ENCODE measurements at regions not wholly inside any gene's neighbourhood (a gene's known extent, or its start where the extent isn't known, plus 50 kb on each side); places are given as distances from the start of the nearest gene placed in this dataset.

DNA sequence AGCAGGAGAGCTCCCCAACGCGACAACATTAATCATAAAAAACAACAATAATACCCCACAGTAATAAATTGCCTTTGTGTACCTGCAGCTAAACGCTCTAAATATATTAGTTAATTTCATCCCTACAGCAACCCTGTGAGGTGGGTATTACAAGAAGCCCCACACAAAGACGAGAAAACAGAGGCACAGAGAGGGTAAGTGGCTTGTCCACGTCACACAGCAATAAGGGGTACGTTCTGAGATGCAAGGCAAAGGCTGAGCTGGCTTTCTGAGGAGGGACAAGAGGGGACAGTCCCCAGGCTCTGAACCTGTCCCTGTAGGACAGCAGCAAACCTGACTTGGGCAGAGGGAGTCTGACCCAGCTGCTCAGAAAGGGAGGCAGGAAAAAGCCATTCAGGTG is 78.2 kb downstream of the NCOR2 start:
- DNase-seq: no peak

DNA sequence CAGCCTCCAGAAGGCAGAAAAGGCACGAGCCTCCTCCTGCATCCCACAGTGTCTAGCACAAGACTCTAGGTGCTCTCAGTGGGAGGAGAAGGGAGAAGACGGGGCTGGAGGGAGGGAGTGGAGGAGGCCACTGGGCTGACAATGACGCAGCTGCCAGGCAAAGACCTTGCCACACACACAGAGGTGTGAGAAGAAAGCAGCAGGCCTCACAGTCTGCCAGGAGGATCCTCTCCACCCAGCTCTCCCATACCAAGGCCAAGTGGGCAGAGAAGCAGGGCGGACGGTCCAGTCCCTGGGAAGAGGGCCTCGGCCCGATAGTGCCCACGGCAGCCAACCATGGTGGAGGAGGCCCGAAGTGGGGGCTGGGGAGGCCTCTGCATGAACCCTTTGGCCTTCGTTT is 78.9 kb downstream of the NCOR2 start:
- DNase-seq: no peak

- no peak for DNase-seq
Observed at GRCh38 chr12:124487834-124488165, 79.6 kb downstream of the NCOR2 start.

DNA sequence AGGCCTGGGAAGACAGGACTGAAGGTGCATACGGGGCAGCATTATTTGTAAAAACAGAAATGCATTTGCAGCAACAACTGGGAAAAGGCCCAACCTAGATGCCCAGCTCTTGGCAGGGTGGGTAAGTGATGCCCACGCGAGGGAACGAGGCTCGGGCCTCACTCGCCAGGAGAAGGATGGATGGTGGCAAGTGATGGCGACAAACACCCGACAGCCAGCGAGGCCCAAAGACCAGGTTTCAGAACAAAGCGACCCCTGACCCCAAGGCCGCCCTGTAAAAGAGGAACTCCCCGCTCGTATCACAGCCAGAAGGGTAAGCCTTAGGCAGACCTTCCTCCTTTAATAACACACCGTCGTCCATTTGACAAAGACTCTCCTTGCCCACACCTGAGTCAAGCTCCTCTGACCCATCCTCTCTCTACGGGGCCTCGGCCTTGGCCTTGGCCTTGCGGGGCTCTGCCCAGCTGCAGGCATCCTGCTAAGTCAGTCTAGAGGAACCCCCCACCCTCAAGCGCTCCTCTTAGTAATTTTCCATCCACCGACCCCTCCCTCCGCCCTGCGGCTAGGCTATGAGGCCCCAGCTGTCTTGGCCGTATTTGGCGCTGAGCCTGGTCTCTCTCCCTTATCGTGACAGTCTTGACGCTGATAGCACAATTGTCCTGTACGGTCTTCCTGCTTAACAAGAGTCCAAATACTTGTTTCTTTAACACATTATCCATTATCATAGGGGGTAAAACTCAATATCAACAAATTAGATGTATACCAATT is 80.2 kb downstream of the NCOR2 start:
- no peak for DNase-seq

DNA sequence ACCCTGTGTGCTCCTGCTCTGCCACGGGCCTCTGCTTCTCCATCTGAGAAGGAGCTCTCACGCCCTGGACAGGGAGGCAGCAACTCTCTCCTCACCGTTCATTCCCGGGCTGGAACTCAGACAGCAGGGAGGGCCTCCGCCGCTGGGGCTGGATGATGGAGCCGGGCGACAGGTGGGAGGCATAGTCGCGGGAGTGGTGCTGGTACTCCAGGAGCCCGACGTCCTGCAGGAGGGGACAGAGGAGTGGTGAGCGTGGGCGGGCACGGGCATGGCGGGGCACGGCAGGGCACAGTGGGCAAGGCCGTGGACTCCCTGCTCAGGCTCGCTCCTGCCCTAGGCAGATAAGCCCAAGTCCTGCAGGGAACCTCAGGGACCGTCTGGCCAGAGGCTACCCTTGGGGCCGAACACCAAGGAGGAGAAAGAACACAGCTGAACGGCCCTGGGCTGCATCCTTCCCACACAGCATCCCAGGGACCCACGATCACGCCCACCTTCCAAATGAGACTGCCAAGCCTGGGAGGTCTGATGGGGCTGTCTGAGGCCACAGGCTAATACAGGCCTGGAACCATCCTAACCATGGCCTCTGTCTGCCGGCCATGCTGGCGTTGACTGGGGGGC is 81.0 kb downstream of the NCOR2 start:
- no peak for DNase-seq

- DNase-seq: no peak
Observed at GRCh38 chr12:124485371-124485770, 82.0 kb downstream of the NCOR2 start.

DNA sequence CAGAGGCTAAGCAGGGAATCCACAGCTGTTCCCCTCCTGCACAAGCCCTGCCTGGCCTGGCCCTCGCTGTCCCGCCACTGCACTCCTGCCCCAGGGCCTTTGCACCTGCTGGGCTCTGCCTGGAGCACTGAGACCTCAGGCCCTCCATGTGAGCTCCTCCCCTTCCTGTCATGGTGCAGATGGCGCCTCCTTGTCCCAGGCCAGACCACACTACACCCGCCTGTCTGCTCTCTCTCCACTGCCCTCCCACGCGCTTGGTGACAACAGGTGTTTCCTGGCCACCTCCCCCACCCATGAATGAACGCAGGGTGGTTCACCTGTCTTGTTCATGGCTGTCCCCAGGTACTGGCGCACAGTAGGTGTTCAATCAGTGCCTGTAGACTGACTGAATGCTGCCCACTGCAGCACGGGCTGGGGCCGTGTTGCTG is 82.9 kb downstream of the NCOR2 start:
- DNase-seq: no peak

DNA sequence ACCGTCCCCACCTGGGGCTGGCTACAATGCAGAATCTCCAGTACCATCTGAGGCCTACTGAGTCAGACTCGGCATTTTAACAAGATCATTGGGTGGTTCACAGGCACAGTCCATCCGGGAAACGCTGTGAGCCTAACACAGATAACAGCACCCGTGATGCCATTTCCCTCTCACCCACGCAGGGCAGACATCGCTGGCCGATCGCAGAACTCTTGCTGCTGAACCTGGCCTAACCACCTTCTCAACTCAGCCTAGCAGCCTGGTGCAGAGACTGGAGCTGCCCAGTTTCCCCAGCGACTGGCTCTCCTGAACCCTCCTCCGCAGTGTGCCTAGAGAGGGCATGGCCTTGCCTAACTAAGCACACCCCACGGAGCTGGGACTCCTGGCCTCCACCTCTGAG is 83.3 kb downstream of the NCOR2 start:
- no peak for DNase-seq

GRCh38 chr12:124482901-124483799 is 84.3 kb downstream of the NCOR2 start:
- DNase-seq: no peak

GRCh38 chr12:124482567-124482893 is 84.9 kb downstream of the NCOR2 start:
- DNase-seq: no peak

GRCh38 chr12:124481772-124482566 is 85.4 kb downstream of the NCOR2 start:
- DNase-seq: no peak

DNA sequence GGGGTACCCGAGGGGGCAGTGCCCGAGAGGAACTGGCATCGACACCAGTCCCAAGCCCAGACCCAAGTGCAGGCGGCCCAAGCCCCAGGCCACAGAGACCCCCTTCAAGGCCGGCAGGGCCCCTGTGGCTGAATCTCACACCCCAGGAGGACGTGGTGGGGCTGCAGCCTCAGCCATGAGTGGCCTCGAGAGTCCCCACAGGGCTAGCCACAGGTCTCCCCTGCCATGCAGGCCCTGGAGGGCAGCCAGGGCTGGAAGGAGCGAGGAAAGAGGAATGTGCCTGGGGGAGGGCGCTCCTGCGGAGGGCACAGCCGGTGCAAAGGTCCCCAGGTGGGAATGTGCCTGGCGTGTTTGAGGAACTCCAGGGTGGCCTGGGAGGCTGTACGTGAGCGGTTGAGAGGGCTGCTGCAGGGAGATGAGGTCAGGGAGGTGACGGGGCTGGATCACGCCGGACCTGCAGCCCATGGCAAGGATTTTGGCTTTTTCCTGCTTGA is 86.1 kb downstream of the NCOR2 start:
- DNase-seq: no peak

GRCh38 chr12:124480469-124481256 is 86.7 kb downstream of the NCOR2 start:
- no peak for DNase-seq

DNA sequence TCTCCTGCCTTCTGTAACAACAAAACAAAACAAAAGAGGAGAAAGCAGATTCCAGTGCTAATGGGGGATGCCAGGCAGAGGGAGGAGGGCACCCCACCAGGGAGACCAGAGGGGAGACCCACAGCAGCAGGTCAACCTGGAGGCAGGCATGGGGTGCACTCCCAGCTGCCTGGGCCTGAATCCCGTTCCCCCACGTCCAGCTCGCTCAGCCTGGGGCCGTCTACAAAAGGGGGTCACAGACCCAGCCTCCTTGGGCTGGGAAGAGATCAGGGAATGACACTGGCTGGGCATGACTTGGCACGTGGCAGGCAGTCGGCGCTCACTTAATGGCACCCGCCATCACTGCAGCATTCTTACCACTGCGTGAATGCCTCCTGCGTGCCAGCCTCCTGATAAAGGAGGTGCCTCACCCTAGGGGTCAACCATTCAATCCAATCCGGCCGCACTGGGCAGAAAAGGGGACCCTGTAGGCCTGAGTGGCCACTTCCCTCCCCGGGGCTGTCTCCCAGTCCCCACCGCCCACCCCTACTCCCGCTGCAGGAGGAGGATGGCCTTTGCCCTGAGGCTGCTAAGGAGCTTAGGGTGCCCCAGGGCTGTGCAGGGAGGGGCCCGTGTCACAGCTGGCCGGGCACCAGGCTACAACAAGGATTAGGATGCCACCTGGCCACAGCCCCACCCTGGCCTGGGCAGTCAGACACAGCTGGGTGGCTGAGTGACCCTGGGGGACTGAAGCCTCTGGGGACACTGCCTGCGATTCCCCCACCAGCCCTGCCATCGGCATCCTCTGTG is 87.5 kb downstream of the NCOR2 start:
- DNase-seq: no peak

GRCh38 chr12:124478985-124479645 is 88.3 kb downstream of the NCOR2 start:
- no peak for DNase-seq

- DNase-seq: no peak
Observed at GRCh38 chr12:124478416-124478815, 89.0 kb downstream of the NCOR2 start.

DNA sequence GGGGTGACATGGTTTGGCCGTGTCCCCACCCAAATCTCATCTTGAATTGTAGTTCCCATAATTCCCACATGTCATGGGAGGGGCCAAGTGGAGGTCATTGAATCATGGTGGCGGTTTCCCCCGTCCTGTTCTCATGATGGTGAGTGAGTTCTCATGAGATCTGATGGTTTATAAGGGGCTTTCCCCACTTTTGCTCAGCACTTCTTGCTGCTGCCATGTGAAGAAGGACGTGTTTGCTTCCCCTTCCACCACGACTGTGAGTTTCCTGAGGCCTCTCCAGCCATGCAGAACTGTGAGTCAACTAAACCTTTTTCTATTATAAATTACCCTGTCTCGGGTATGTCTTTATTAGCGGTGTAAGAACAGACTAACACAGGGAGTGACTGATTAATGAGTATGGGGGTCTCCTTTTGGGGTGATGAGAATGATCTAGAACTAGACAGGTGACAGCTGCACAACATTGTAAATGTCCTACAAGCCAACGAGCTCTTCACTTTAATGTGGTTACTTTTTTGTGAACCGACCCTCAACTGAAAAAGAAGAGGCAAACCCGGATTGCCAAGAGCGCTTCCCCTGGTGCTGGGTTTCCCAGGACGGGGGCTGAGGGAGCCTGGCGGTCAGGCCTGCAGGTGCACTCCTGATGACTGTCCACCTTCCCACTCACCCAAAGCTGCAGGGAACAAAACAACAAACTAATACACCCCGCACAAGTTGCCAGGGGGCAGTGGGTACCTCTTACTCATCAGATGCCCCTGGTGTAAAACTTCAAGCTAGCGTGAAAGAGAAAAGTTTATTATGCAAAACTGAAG is 90.1 kb downstream of the NCOR2 start:
- DNase-seq: no peak

GRCh38 chr12:124476011-124476400 is 91.4 kb downstream of the NCOR2 start:
- no peak for DNase-seq

GRCh38 chr12:124475295-124476010 is 92.0 kb downstream of the NCOR2 start:
- DNase-seq: no peak

Measured in NCI-H2227 treated with DMSO at 0.1 percent for 48 hours (cell line).